OCI-LY1 (cell line): ENCODE measurements at regions not wholly inside any gene's neighbourhood (a gene's known extent, or its start where the extent isn't known, plus 50 kb on each side); places are given as distances from the start of the nearest gene placed in this dataset.

ENCODE experiments used
- H2AFZ ChIP-seq: fragments of 200-600 bp; sonication (generic), shearing (Covaris generic); 2 replicates; pipeline ENCODE4 v1.6.0; 2014; ENCODE audit warnings: antibody characterized with exemption, mild to moderate bottlenecking, low read length
- H3F3A ChIP-seq: fragments of 200-600 bp; sonication (generic), shearing (Covaris generic); 2 replicates; pipeline ENCODE4 v1.6.0; 2014; ENCODE audit warnings: mild to moderate bottlenecking, antibody characterized with exemption, low read length, moderate library complexity; ENCODE audit not compliant: insufficient read depth
- H3K27ac ChIP-seq: fragments of 200-600 bp; sonication (generic); 2 replicates; pipeline ENCODE4 v1.5.1; 2014; ENCODE audit warnings: low read length, mixed run types, mild to moderate bottlenecking, low read depth; ENCODE audit not compliant: poor library complexity, severe bottlenecking
- H3K27me3 ChIP-seq: fragments of 200-600 bp; sonication (generic); 2 replicates; pipeline ENCODE4 v1.6.0; 2014; ENCODE audit warnings: antibody characterized with exemption, mild to moderate bottlenecking, low read length, moderate library complexity; ENCODE audit not compliant: insufficient read depth
- H3K36me3 ChIP-seq: fragments of 200-600 bp; sonication (generic); 2 replicates; pipeline ENCODE4 v1.6.1; 2014; ENCODE audit warnings: mild to moderate bottlenecking, antibody characterized with exemption, low read length, moderate library complexity, mixed read lengths; ENCODE audit not compliant: insufficient read depth
- H3K4me1 ChIP-seq: fragments of 200-600 bp; sonication (generic); 2 replicates; pipeline ENCODE4 v1.5.1; 2014; ENCODE audit warnings: mild to moderate bottlenecking, low read length, moderate library complexity; ENCODE audit not compliant: insufficient read depth, severe bottlenecking
- H3K4me2 ChIP-seq: fragments of 200-600 bp; sonication (generic), shearing (Covaris generic); 2 replicates; pipeline ENCODE4 v1.6.1; 2014; ENCODE audit warnings: low read length
- H3K4me3 ChIP-seq: fragments of 200-600 bp; sonication (generic); 2 replicates; pipeline ENCODE4 v1.5.1; 2014; ENCODE audit warnings: low read length, low read depth, mild to moderate bottlenecking, mixed read lengths; ENCODE audit not compliant: poor library complexity, severe bottlenecking
- H3K79me2 ChIP-seq: fragments of 200-600 bp; shearing (Covaris generic); 2 replicates; pipeline ENCODE4 v1.6.1; 2016; ENCODE audit warnings: mixed run types, low read length, mixed read lengths; ENCODE audit not compliant: insufficient read depth
- H3K9ac ChIP-seq: fragments of 200-600 bp; sonication (generic), shearing (Covaris generic); 2 replicates; pipeline ENCODE4 v1.6.1; 2014; ENCODE audit warnings: mild to moderate bottlenecking, low read length, mixed read lengths
- H3K9me2 ChIP-seq: fragments of 200-600 bp; sonication (generic), shearing (Covaris generic); 2 replicates; pipeline ENCODE4 v1.6.1; 2014; ENCODE audit warnings: low read depth, mild to moderate bottlenecking, low read length, mixed read lengths
- H3K9me3 ChIP-seq: fragments of 200-600 bp; shearing (Covaris generic); 2 replicates; pipeline ENCODE4 v1.6.1; 2014; ENCODE audit warnings: low read length, mixed read lengths
- H4K20me1 ChIP-seq: fragments of 200-600 bp; sonication (generic), shearing (Covaris generic); 2 replicates; pipeline ENCODE4 v1.6.0; 2016; ENCODE audit warnings: mild to moderate bottlenecking, low read length; ENCODE audit not compliant: insufficient read depth
- CTCF ChIP-seq: fragments of 200-600 bp; sonication (generic), shearing (Covaris generic); IDR thresholded peaks from 2 replicates; pipeline ENCODE4 v1.5.1; 2017; ENCODE audit warnings: mild to moderate bottlenecking, antibody characterized with exemption, low read length, moderate library complexity, mixed read lengths
- EZH2 ChIP-seq: fragments of 200-600 bp; sonication (generic), shearing (Covaris generic); IDR thresholded peaks from 2 replicates; pipeline ENCODE4 v1.8.0; 2017; ENCODE audit warnings: borderline replicate concordance, mixed run types, mild to moderate bottlenecking, antibody characterized with exemption, low read length, moderate library complexity, mixed read lengths

GRCh38 chr1:95558791-95559190 is 324.8 kb downstream of the RWDD3 start:
- Histone ChIP-seq H3K27me3 (no peaks in the 10 kb centered on the region), H3K36me3 (no peaks in the 10 kb centered on the region), H2AFZ (no peak overlapping the region), H3K4me1 (no peaks in the 10 kb centered on the region), H3K4me3 (no peak overlapping the region), H3K9me2 (no peaks in the 10 kb centered on the region), H3F3A (no peaks in the 10 kb centered on the region), H3K4me2 (no peak overlapping the region), H3K27ac (no peak overlapping the region), H3K9me3 (no peaks in the 10 kb centered on the region), H3K79me2 (no peaks in the 10 kb centered on the region), H3K9ac (no peak overlapping the region), H4K20me1 (no peaks in the 10 kb centered on the region)
- TF ChIP-seq CTCF, result no peak
- TF ChIP-seq EZH2, result no peak

DNA sequence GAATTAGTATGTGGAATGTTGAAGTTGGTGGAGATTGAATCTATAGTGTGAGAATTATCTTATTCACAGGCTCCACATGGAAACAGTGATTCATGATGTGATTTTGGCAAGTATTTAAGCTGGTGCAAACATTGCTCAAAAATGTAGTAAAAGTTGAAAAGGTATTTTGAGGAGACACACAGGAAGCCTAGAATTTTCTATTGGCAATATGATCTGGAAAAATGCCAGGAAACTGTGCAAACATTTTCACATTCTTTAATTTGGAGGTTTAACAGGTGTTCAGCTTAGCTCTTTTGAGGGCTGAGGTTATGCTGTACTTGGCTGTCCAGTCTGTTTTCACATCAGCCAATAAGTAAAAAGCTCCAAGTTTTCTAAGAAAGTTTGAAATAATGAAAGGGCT is 327.3 kb downstream of the RWDD3 start:
- H3K27ac ChIP-seq, result no peak overlapping the region
- TF ChIP-seq CTCF (no peak), EZH2 (no peak)
- no peaks in the 10 kb centered on the region for H4K20me1 ChIP-seq
- H3F3A ChIP-seq, result no peaks in the 10 kb centered on the region
- H3K4me1 ChIP-seq, result no peaks in the 10 kb centered on the region
- H3K4me3 ChIP-seq, result no peak overlapping the region
- H3K36me3 ChIP-seq, result no peaks in the 10 kb centered on the region
- no peaks in the 10 kb centered on the region for H3K27me3 ChIP-seq
- no peaks in the 10 kb centered on the region for H3K9me2 ChIP-seq
- no peaks in the 10 kb centered on the region for H3K79me2 ChIP-seq
- H3K4me2 ChIP-seq, result no peak overlapping the region
- no peak overlapping the region for H2AFZ ChIP-seq
- no peaks in the 10 kb centered on the region for H3K9me3 ChIP-seq
- no peak overlapping the region for H3K9ac ChIP-seq

DNA sequence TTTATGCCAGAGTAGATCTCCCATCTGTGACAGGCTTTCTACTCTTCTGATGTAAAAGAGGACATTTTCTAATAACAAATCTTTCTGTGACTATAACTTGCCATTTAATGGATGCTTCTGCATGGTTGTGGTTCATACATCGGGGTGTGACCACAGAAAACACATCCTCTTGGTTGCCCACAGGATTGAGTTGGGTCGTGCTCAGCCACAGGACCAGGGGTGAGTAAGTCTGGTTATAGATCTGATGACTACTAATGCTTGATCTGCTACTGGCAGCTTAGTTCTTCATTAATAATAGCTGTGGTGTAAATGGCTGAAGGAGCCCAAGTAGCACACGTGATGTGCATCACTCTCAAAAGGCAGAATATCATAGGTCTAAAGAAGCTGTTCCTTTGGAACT is 328.2 kb downstream of the RWDD3 start:
- no peak overlapping the region for H3K9ac ChIP-seq
- H3K27me3 ChIP-seq, result no peaks in the 10 kb centered on the region
- no peaks in the 10 kb centered on the region for H4K20me1 ChIP-seq
- no peaks in the 10 kb centered on the region for H3K9me3 ChIP-seq
- no peak overlapping the region for H3K4me2 ChIP-seq
- no peaks in the 10 kb centered on the region for H3F3A ChIP-seq
- no peaks in the 10 kb centered on the region for H3K4me1 ChIP-seq
- H3K27ac ChIP-seq, result no peak overlapping the region
- H2AFZ ChIP-seq, result no peak overlapping the region
- no peaks in the 10 kb centered on the region for H3K79me2 ChIP-seq
- TF ChIP-seq CTCF (no peak), EZH2 (no peak)
- no peak overlapping the region for H3K4me3 ChIP-seq
- H3K36me3 ChIP-seq, result no peaks in the 10 kb centered on the region
- H3K9me2 ChIP-seq, result no peaks in the 10 kb centered on the region
